HG03175 (cell line): ENCODE measurements at regions not wholly inside any gene's neighbourhood (a gene's known extent, or its start where the extent isn't known, plus 50 kb on each side); places are given as distances from the start of the nearest gene placed in this dataset.

ENCODE experiments used
- ATAC-seq: cut with Tn5 transposase; IDR thresholded peaks from one replicate; pipeline ENCODE4 v1.9.1; 2021; ENCODE audit warnings: mild to moderate bottlenecking, moderate library complexity; ENCODE audit not compliant: unreplicated experiment

DNA sequence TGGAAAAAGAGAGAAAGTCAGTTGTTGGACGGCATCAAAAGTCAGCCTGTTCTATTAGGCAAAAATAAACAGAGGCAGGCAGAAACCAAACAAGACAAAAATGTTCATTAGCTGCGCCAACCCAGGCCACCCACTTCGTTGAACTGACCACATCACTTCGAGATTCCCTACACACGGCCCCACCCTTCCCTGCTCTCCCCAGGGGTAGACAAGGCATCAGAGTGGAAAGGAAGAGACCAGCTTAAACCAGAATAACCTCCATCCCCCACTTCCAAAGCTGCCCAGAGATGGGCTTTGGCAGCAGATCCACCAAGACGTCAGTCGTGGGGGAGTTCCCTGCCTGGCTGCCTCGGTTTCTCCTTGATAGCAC is 204.6 kb upstream of the TSHZ3 start:
- ATAC-seq = no peak

DNA sequence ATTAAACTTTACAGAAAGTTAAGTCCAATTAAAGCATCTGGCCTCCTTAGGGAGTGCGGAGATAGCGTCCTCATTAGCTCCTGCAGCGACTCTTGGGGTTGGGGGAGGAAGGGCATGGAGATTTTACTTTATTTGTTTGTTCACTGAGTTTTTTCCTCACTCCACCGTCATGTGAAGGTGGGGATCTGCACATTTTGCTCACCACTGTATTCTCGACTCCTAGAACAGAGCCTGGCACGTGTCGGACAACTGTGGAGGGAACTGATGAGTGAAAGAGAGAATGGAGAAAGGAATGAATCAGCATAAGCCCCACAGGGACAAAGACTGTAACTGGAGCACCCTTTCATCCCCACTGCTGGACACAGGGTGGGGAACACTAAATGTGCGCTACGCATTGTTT is 205.1 kb upstream of the TSHZ3 start:
- ATAC-seq = no peak

- no peak for ATAC-seq
These were observed 206.5 kb upstream of the TSHZ3 start for GRCh38 chr19:31555634-31556215.

DNA sequence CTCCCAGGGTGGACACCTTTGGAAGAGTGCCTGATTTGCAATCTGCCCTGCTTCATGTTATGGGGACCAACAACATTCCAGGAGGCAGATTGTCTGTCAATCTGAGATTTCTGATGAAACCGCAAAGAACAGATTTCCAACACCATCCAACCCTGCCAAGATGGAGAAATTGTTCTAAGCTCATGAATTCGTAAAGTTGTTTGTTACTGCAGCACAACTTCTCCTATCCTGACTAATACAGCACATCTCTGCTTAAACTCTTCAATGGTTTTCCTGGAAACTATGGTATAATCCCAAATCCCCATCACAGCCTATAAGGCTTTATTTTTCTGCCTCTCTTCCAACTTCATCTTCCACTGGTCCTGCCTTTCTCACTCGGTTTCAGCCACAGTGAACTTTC is 210.3 kb upstream of the TSHZ3 start:
- ATAC-seq = no peak

- no peak for ATAC-seq
These were observed 211.1 kb upstream of the TSHZ3 start for GRCh38 chr19:31560086-31561060.

- ATAC-seq = no peak
These were observed 213.9 kb upstream of the TSHZ3 start for GRCh38 chr19:31562966-31563612.

DNA sequence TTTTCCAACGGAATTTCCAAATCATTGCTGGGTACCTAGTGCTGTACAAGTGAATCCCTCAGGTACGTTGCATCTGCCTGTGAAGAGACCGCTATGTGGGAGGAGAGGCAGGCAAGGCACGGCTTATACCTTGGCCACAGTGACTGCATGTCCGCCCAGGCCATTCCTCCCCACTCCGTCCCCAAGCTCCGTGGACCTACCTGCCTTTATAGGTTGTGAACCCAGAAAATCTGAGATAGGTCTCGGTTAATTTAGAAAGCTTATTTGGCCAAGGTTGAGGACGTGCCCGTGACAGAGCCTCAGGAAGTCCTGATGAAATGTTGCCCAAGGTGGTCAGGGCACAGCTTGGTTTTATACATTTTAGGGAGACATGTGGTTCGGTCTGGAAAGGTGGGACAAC is 218.5 kb upstream of the TSHZ3 start:
- no peak for ATAC-seq

DNA sequence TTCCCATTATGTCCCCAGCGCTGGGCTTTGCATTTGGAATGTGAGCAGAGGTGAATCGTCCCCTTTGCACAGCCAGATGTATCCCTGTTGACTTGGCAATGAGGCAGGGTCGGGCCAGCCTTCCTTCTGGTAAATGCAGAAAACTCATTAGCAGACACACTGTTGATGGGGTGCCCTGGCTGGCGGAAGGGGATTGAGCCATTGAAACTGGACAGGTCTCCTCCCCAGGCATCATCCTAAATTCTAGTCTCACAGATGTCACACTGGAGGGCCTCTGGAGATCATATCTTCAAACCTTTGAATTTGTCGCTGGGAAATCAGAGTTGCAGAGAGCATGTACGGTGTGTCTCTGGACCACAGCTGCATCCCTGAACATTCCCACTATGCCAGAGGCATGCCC is 219.5 kb upstream of the TSHZ3 start:
- ATAC-seq = no peak

- no peak for ATAC-seq
These were observed 221.5 kb upstream of the TSHZ3 start for GRCh38 chr19:31570718-31571117.

- ATAC-seq = no peak
These were observed 223.1 kb upstream of the TSHZ3 start for GRCh38 chr19:31572102-31572975.

DNA sequence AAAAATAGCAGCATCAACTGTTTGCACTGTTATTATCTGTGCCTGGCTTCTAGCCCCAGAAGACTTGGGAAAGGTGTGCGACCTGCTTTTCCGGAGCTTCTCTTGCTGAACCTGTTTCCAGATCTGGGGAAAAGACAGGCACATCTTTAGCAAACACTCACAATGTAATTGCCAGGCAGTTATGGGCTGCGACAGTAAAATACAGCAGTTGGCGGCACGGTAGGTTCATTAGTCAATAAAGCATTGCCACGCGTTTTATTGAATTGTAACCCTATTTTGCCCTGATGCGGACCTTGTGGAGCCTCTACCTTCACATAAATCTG is 223.7 kb upstream of the TSHZ3 start:
- ATAC-seq = no peak

DNA sequence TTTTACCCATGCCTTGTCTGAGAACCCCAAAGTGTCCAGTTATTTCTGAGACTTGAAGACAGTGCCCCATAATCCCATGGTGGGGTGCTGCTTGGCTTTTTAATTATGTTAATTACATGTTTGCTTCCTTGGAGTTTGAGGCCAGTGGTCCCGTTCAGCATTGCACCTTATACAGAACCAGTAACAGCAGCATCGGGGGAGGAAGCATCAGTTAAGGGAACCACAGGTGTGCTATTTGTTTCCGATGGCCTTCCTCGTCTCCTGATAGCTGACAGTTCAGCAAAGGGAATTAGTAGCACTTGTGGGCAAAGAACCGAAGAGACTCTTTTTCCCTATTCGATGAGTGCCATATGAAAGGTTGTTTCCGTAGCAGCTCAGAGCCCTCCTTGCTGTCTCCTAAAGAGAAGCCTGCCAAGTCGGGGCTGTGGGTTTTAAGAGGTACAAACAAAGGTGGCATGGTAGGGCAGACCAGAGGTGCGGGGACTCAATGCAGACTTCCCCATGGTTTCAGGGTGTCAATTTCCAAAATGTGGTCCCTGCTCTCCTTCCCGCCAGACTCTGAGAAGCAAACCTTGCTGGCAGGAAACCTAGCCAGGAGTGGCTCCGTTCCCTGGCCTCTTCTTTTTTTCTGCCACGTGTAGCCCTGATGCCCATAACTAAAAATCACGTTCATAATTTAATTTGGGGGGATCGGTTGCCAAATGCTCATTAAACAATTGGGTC is 225.2 kb upstream of the TSHZ3 start:
- ATAC-seq = no peak

- ATAC-seq = no peak
These were observed 226.7 kb upstream of the TSHZ3 start for GRCh38 chr19:31575846-31576335.

DNA sequence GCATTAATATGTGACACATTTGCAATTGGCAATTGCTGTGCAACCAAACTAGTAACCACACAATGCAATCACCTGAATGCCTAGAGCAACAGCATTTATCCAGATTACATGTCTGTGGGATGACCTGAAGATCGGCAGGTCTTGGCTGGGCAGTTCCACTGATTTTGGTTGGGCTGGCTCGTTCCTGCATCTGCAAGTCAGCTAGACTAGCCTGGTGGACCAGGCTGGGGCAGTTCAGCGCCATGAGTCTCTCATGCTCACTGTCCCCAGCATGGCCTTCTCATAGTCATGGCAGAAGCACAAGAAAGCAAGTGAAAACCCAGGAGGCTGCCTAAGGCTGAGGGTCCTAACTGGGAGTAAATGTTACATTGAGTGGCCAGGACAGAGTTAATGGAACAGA is 229.1 kb upstream of the TSHZ3 start:
- ATAC-seq = no peak

DNA sequence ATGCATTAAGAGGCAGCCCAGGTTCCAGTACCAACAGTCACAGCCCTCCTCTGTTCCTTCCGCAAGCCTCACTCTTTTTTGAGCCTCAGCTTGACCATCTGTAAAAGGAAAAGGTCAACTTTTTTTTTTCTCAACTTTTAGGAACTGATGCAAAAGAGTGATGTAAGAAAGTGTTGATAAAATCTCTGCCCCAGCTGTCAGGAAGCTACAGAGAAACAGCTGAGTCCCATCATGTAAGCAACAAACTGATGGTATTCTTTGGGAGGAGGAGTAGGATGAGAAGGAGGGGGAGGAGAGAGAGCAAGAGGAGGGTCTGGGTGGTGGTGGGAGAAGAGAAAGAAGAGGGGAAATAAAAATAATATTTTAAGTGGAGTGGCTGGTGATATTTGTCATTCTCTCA is 233.9 kb upstream of the TSHZ3 start:
- no peak for ATAC-seq

- no peak for ATAC-seq
These were observed 237.0 kb upstream of the TSHZ3 start for GRCh38 chr19:31586282-31586681.

DNA sequence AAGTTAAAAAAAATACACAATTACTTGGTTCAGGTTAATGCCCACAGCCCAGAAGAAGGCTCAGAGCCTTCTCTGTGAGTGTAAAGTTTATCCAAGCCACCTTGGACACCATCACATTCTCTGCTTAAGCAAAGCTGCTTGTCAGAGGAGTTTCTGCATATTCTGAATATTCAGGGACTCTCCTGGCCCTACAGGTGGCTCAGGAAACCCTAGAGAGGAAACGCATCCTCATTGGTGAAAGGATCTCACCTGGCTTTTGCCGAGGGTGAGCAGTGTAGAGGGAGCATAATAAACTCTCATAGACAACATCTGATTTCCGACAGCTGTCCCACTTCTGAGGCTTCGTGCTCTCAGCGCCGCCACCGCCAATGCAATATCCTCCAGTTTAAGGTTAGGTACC is 239.9 kb upstream of the TSHZ3 start:
- ATAC-seq = no peak

DNA sequence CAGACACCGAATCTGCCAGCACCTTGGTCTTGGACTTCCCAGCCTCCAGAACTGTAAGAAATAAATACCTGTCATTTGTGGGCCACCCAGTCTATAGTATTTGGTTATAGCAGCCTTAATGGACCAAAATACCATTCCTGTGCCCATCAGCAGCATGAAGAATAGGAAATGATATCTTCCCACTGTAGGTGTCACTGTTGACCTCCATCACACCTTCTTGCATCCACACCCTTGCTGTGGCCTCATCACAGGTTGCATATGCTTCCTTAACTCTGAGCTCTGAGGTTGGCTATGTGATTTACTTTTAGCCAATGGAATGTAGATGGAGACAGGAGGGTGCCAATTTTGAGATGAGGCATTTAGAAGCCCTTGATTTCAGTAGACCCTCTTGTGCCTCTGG is 242.0 kb upstream of the TSHZ3 start:
- no peak for ATAC-seq

GRCh38 chr19:31592456-31592855 is 243.2 kb upstream of the TSHZ3 start:
- no peak for ATAC-seq

DNA sequence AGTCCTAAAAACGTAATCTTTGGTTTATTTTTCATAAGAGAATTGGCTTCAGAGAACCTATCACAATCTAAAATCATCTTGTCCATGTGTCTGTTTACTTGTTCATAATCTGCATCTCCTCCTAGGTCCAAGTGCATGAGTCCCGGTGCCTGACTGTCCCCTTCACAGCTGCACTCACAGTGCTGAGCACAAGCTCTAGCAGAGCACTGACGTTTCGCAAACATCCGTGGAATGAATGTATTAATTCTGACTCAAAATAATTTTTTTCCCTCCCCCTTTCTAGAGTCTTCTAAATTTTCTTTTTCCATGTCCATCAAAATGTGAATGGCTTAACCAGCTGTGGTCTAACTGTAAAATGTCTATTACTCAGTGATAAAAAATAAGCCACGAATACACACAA is 245.5 kb upstream of the TSHZ3 start:
- no peak for ATAC-seq
